OCI-LY7 (cell line): ENCODE measurements at regions not wholly inside any gene's neighbourhood (a gene's known extent, or its start where the extent isn't known, plus 50 kb on each side); places are given as distances from the start of the nearest gene placed in this dataset.

ENCODE experiments used
- BruUV-seq: library from RNA; stranded (reverse); fragments of 400-500 nt; replicated peaks from 2 replicates; lab custom pipeline; 2021; lab: Mats Ljungman, UMichigan
- CTCF ChIA-PET: fragments of 300-600 bp; sonication (Branson Sonifier 250); formaldehyde crosslinking; loops from one replicate; lab custom pipeline; 2022; ENCODE audit warnings: antibody characterized with exemption; ENCODE audit not compliant: unreplicated experiment; lab: Charles Lee
- POLR2A ChIA-PET: fragments of 300-600 bp; sonication (Branson Sonifier 250); formaldehyde crosslinking; loops from one replicate; lab custom pipeline; 2022; ENCODE audit warnings: antibody characterized with exemption; lab: Charles Lee
- DNase-seq: peaks from one replicate; pipeline ENCODE4 v3.0.0-alpha.2; 2015; ENCODE audit warnings: low spot score
- H2AFZ ChIP-seq: fragments of 200-600 bp; sonication (generic), shearing (Covaris generic); 2 replicates; pipeline ENCODE4 v1.6.1; 2014; ENCODE audit warnings: mild to moderate bottlenecking, antibody characterized with exemption, low read length, moderate library complexity
- H3K27ac ChIP-seq: fragments of 200-600 bp; sonication (generic); 2 replicates; pipeline ENCODE4 v1.5.1; 2014; ENCODE audit warnings: mixed run types, low read depth, mild to moderate bottlenecking, moderate library complexity, low read length, inconsistent platforms; ENCODE audit not compliant: poor library complexity, severe bottlenecking
- H3K36me3 ChIP-seq: fragments of 200-600 bp; sonication (generic); 2 replicates; pipeline ENCODE4 v1.6.1; 2014; ENCODE audit warnings: mild to moderate bottlenecking, antibody characterized with exemption, low read length, moderate library complexity, mixed read lengths; ENCODE audit not compliant: insufficient read depth
- H3K4me1 ChIP-seq: fragments of 200-600 bp; sonication (generic); 2 replicates; pipeline ENCODE4 v1.5.1; 2014; ENCODE audit warnings: mild to moderate bottlenecking, low read length; ENCODE audit not compliant: insufficient read depth, poor library complexity, severe bottlenecking
- H3K4me2 ChIP-seq: fragments of 200-600 bp; sonication (generic); 2 replicates; pipeline ENCODE4 v1.6.1; 2014; ENCODE audit warnings: mild to moderate bottlenecking, low read length
- H3K4me3 ChIP-seq: fragments of 200-600 bp; sonication (generic); 2 replicates; pipeline ENCODE4 v1.5.1; 2014; ENCODE audit warnings: mild to moderate bottlenecking, low read depth, low read length; ENCODE audit not compliant: poor library complexity, severe bottlenecking
- H3K79me2 ChIP-seq: fragments of 200-600 bp; sonication (generic); 2 replicates; pipeline ENCODE4 v1.6.1; 2016; ENCODE audit warnings: low read depth, mild to moderate bottlenecking, low read length, moderate library complexity, mixed read lengths; ENCODE audit not compliant: insufficient read depth
- H3K9me2 ChIP-seq: fragments of 200-600 bp; sonication (generic); 2 replicates; pipeline ENCODE4 v1.6.1; 2016; ENCODE audit warnings: mild to moderate bottlenecking, low read length, mixed read lengths; ENCODE audit not compliant: insufficient read depth
- H3K9me3 ChIP-seq: fragments of 200-600 bp; sonication (generic); 2 replicates; pipeline ENCODE4 v1.6.1; 2014; ENCODE audit warnings: mild to moderate bottlenecking, mixed run types, low read length, mixed read lengths
- H4K20me1 ChIP-seq: fragments of 200-600 bp; sonication (generic); 2 replicates; pipeline ENCODE4 v1.6.1; 2014; ENCODE audit warnings: mild to moderate bottlenecking, antibody characterized with exemption, low read length, moderate library complexity, mixed read lengths; ENCODE audit not compliant: insufficient read depth
- CTCF ChIP-seq: fragments of 200-600 bp; sonication (generic); conservative IDR thresholded peaks from 2 replicates; pipeline ENCODE4 v1.5.1; 2014; ENCODE audit warnings: mild to moderate bottlenecking, antibody characterized with exemption, low read length, moderate library complexity, mixed read lengths
- EZH2phosphoT487 ChIP-seq: fragments of 200-600 bp; sonication (generic); IDR thresholded peaks from 2 replicates; pipeline ENCODE4 v1.6.1; 2018; ENCODE audit warnings: low read depth, borderline replicate concordance, mild to moderate bottlenecking, mixed run types, antibody characterized with exemption, low read length, moderate library complexity, mixed read lengths
- intact Hi-C: fragments of 100-400 bp; cut with micrococcal nuclease; formaldehyde crosslinking; loops from one replicate; pipeline ENCODE4 v1.10.0; 2022; ENCODE audit not compliant: unreplicated experiment

DNA sequence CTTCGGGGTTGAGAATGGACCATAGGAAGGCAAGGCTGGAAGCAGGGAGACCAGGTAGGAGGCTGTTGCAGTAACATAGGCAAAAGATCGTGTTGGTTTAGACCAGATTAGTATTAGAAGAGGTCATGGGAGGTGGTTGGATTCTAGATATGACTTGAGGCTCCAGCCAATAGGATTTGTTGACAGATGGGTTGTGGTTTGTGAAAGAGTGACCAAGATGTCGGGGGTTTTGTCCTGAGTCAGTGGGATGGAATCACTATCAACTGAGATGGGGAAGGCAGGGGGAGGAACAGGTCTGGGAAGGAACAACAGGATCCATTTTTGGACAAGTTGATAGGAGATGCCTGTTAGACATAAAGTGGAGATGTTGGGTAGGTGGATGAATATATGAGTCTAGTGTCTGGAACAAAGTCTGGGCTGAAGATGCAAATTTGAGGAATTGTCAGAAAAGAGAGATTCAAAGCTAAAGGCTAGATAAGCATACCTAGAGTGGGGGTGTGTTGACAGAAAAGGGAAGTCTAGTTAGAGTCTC is 95.5 kb upstream of the NPHP3 start:
- H2AFZ ChIP-seq, result no peak overlapping the region
- intact Hi-C loops, result no loop called here
- no TSS peak for BruUV-seq
- no peaks in the 10 kb centered on the region for H3K36me3 ChIP-seq
- no peak for TF ChIP-seq CTCF
- TF ChIP-seq EZH2phosphoT487, result no peak
- no peak for DNase-seq
- H3K9me3 ChIP-seq, result no peaks in the 10 kb centered on the region
- H3K9me2 ChIP-seq, result no peaks in the 10 kb centered on the region
- no peak overlapping the region for H3K4me3 ChIP-seq
- H3K4me2 ChIP-seq, result no peak overlapping the region
- POLR2A ChIA-PET, result interaction anchor here (0.6 kb wide), 1 partner anchor 1193 kb away, joined by 5 read pairs; no protein-coding TSS in a partner anchor
- no peaks in the 10 kb centered on the region for H3K4me1 ChIP-seq
- no peaks in the 10 kb centered on the region for H4K20me1 ChIP-seq
- no peak overlapping the region for H3K27ac ChIP-seq
- CTCF ChIA-PET, result no interaction called here
- no peaks in the 10 kb centered on the region for H3K79me2 ChIP-seq

DNA sequence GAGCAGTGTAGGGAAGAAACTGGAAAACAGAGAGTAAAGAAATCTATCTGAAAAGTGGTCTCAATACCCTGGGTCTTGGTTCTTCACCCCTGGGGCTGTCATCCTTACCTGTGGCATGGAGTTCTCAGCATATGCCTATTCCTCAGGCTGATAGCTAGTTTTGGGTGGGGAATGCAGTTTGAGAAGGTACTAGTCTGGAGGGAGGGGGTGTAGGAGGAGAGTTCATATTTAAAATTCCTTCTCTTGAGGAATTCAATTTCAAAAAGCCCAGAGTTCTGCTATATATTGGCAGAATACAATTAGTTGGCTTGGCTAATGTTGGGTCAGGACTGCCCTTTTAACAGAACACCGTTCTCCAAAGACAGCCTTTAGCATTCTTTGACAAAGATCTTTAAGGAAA is 82.9 kb upstream of the NPHP3 start:
- Histone ChIP-seq H3K9me3 (no peaks in the 10 kb centered on the region), H3K36me3 (no peaks in the 10 kb centered on the region), H3K79me2 (no peaks in the 10 kb centered on the region), H3K4me3 (no peak overlapping the region), H2AFZ (no peak overlapping the region), H3K9me2 (no peaks in the 10 kb centered on the region), H4K20me1 (no peaks in the 10 kb centered on the region), H3K4me2 (no peak overlapping the region), H3K4me1 (no peaks in the 10 kb centered on the region), H3K27ac (no peak overlapping the region)
- no TSS peak for BruUV-seq
- ChIA-PET CTCF (no interaction called here), POLR2A (no interaction called here)
- intact Hi-C loops, result no loop called here
- no peak for DNase-seq
- TF ChIP-seq CTCF (no peak), EZH2phosphoT487 (no peak)

DNA sequence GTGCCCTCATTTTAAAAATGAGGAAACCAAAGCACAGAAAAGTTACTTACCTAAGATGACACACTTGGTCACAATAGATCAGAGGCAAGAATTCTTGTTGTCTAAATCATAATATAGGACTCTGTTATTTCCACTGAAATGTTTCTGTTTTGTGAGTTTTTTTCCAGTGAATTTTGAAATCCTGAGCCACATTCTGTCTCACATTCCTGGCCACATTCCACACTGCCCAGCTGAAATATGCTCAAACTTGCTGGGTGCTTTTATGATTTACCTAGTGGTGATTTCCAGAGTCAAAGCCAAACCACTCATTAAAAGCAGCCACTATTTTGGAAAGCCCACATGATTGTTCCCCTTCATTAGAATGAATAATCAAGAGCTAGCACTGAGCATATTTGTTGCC is 82.3 kb upstream of the NPHP3 start:
- no peaks in the 10 kb centered on the region for H3K9me2 ChIP-seq
- H3K79me2 ChIP-seq, result no peaks in the 10 kb centered on the region
- no TSS peak for BruUV-seq
- H4K20me1 ChIP-seq, result no peaks in the 10 kb centered on the region
- intact Hi-C loops, result no loop called here
- TF ChIP-seq EZH2phosphoT487, result no peak
- no peak for TF ChIP-seq CTCF
- H3K4me3 ChIP-seq, result no peak overlapping the region
- H2AFZ ChIP-seq, result no peak overlapping the region
- H3K4me1 ChIP-seq, result no peaks in the 10 kb centered on the region
- H3K27ac ChIP-seq, result no peak overlapping the region
- no peaks in the 10 kb centered on the region for H3K36me3 ChIP-seq
- no peak overlapping the region for H3K4me2 ChIP-seq
- no peak for DNase-seq
- ChIA-PET POLR2A (interaction anchor here (3.4 kb wide), 1 partner anchor 15 kb away, joined by 9 read pairs; no protein-coding TSS in a partner anchor), CTCF (no interaction called here)
- no peaks in the 10 kb centered on the region for H3K9me3 ChIP-seq
